ENCODE measurements at regions not wholly inside any gene's neighbourhood (a gene's known extent, or its start where the extent isn't known, plus 50 kb on each side); places are given as distances from the start of the nearest gene placed in this dataset.

DNA sequence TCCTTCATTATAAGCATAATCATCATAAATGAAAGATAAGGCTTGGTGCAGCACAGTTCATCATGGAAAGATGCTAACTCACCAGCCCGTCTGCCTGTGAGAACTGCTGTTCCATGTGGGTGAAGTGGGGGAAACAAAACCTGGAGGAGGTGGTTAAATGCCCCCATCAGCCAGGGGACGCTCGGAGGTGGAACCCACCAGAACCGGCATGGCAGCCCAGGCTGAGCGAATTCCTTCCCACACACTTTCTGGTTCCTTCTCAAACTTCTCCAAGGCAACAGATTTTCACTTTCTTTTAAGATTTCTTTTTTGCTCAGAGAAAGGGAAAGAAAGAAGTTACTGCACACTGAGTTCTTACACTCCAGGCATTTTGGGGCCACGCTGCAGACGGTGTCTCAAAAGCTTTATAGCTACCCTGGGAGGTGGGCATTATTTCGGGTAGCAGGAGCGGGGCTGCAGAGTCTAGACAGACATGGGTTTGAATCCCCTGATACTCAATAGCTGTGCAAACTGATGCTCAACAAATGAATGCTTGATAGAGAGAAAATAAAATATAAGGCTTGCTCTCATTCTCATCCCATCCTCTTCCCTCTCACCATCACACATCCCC is 190.7 kb downstream of the BCL11B start:
- TF ChIP-seq RAD21 (IDR thresholded peaks at IDR 0.05; ENCODE audit: low read depth), result no peak
- TF ChIP-seq TEAD4 (IDR thresholded peaks at IDR 0.05), result no peak
- TF ChIP-seq FOXM1 (IDR thresholded peaks at IDR 0.05; ENCODE audit: borderline replicate concordance, low read depth), result no peak
- TF ChIP-seq CEBPB (IDR thresholded peaks at IDR 0.05), result no peak
